HEK293 (cell line): ENCODE measurements at regions not wholly inside any gene's neighbourhood (a gene's known extent, or its start where the extent isn't known, plus 50 kb on each side); places are given as distances from the start of the nearest gene placed in this dataset.

Experiments used
- AEBP2 ChIP-seq: fragments of 450-650 bp; formaldehyde crosslinking; IDR thresholded peaks from 2 replicates; pipeline ENCODE4 v1.5.1; 2016; ENCODE audit warnings: missing biosample characterization, missing genetic modification characterization, borderline replicate concordance
- FEZF1 ChIP-seq: fragments of 450-650 bp; formaldehyde crosslinking; IDR thresholded peaks from 2 replicates; pipeline ENCODE4 v1.5.1; 2016; ENCODE audit warnings: missing biosample characterization, missing genetic modification characterization
- GLI4 ChIP-seq: fragments of 450-650 bp; formaldehyde crosslinking; IDR thresholded peaks from 2 replicates; pipeline ENCODE4 v1.5.1; 2016; ENCODE audit warnings: missing biosample characterization, missing genetic modification characterization
- GLIS1 ChIP-seq: fragments of 450-650 bp; formaldehyde crosslinking; IDR thresholded peaks from 2 replicates; pipeline ENCODE4 v1.5.1; 2016; ENCODE audit warnings: missing biosample characterization, missing genetic modification characterization
- GLIS2 ChIP-seq: fragments of 450-650 bp; formaldehyde crosslinking; IDR thresholded peaks from 2 replicates; pipeline ENCODE4 v1.5.1; 2016; ENCODE audit warnings: missing biosample characterization, missing genetic modification characterization
- HIC1 ChIP-seq: fragments of 450-650 bp; formaldehyde crosslinking; IDR thresholded peaks from 2 replicates; pipeline ENCODE4 v1.5.1; 2016; ENCODE audit warnings: missing biosample characterization, missing genetic modification characterization
- HOXC10 ChIP-seq: sonication (generic); formaldehyde crosslinking; IDR thresholded peaks from 2 replicates; pipeline ENCODE4 v1.8.1; 2023; ENCODE audit warnings: mild to moderate bottlenecking, missing genetic modification reagents
- OSR2 ChIP-seq: fragments of 450-650 bp; formaldehyde crosslinking; IDR thresholded peaks from 2 replicates; pipeline ENCODE4 v1.5.1; 2016; ENCODE audit warnings: missing biosample characterization, missing genetic modification characterization
- RBAK ChIP-seq: fragments of 450-650 bp; formaldehyde crosslinking; IDR thresholded peaks from 2 replicates; pipeline ENCODE4 v1.5.1; 2016; ENCODE audit warnings: missing biosample characterization, missing genetic modification characterization
- REST ChIP-seq: fragments of 450-650 bp; formaldehyde crosslinking; IDR thresholded peaks from 2 replicates; pipeline ENCODE4 v1.5.1; 2016; ENCODE audit warnings: missing biosample characterization, missing genetic modification characterization
- TRIM28 ChIP-seq: IDR thresholded peaks from 2 replicates; pipeline ENCODE4 v1.6.1; 2011; ENCODE audit warnings: low read length, control low read depth, borderline replicate concordance
- ZBTB1 ChIP-seq: fragments of 450-650 bp; formaldehyde crosslinking; IDR thresholded peaks from 2 replicates; pipeline ENCODE4 v1.5.1; 2016; ENCODE audit warnings: missing biosample characterization, missing genetic modification characterization
- ZBTB20 ChIP-seq: fragments of 450-650 bp; formaldehyde crosslinking; IDR thresholded peaks from 2 replicates; pipeline ENCODE4 v1.5.1; 2016; ENCODE audit warnings: missing biosample characterization, missing genetic modification characterization
- ZBTB44 ChIP-seq: fragments of 450-650 bp; IDR thresholded peaks from 2 replicates; pipeline ENCODE4 v1.5.1; 2018; ENCODE audit warnings: missing biosample characterization, mild to moderate bottlenecking, missing genetic modification characterization
- ZFHX2 ChIP-seq: fragments of 450-650 bp; formaldehyde crosslinking; conservative IDR thresholded peaks from 2 replicates; pipeline ENCODE4 v1.5.1; 2016; ENCODE audit warnings: missing biosample characterization, missing genetic modification characterization
- ZNF16 ChIP-seq: fragments of 450-650 bp; formaldehyde crosslinking; IDR thresholded peaks from 2 replicates; pipeline ENCODE4 v1.5.1; 2016; ENCODE audit warnings: low read depth, missing biosample characterization, missing genetic modification characterization
- ZNF19 ChIP-seq: fragments of 450-650 bp; formaldehyde crosslinking; IDR thresholded peaks from 2 replicates; pipeline ENCODE4; 2016; ENCODE audit warnings: missing biosample characterization, missing genetic modification characterization, low read depth
- ZNF24 ChIP-seq: fragments of 450-650 bp; formaldehyde crosslinking; IDR thresholded peaks from 2 replicates; pipeline ENCODE4 v1.5.1; 2016; ENCODE audit warnings: missing biosample characterization, missing genetic modification characterization
- ZNF26 ChIP-seq: fragments of 450-650 bp; formaldehyde crosslinking; IDR thresholded peaks from 2 replicates; pipeline ENCODE4 v1.5.1; 2016; ENCODE audit warnings: missing biosample characterization, missing genetic modification characterization
- ZNF280C ChIP-seq: fragments of 450-650 bp; formaldehyde crosslinking; IDR thresholded peaks from 2 replicates; pipeline ENCODE4 v1.5.1; 2016; ENCODE audit warnings: missing biosample characterization, missing genetic modification characterization
- ZNF324 ChIP-seq: fragments of 450-650 bp; formaldehyde crosslinking; IDR thresholded peaks from 2 replicates; pipeline ENCODE4 v1.5.1; 2016; ENCODE audit warnings: missing biosample characterization, missing genetic modification characterization
- ZNF449 ChIP-seq: fragments of 450-650 bp; formaldehyde crosslinking; IDR thresholded peaks from 2 replicates; pipeline ENCODE4 v1.5.1; 2017; ENCODE audit warnings: missing biosample characterization, mild to moderate bottlenecking, missing genetic modification characterization, moderate library complexity
- ZNF571 ChIP-seq: fragments of 450-650 bp; formaldehyde crosslinking; IDR thresholded peaks from 2 replicates; pipeline ENCODE4 v1.5.0; 2017; ENCODE audit warnings: missing biosample characterization, missing genetic modification characterization
- ZNF654 ChIP-seq: fragments of 450-650 bp; formaldehyde crosslinking; IDR thresholded peaks from 2 replicates; pipeline ENCODE4 v1.5.1; 2016; ENCODE audit warnings: low read depth, missing biosample characterization, missing genetic modification characterization
- ZNF768 ChIP-seq: fragments of 450-650 bp; formaldehyde crosslinking; IDR thresholded peaks from 2 replicates; pipeline ENCODE4 v1.5.1; 2018; ENCODE audit warnings: missing biosample characterization, mild to moderate bottlenecking, missing genetic modification characterization

- TF ChIP-seq AEBP2, result no peak
- no peak for TF ChIP-seq ZNF19 (tag by site-specific recombination)
- TF ChIP-seq HOXC10 (CRISPR knock-in tag), result no peak
- TF ChIP-seq ZNF324 (tag by site-specific recombination), result peak; percentile 33; the same call in 1 of the 2 replicates
- no peak for TF ChIP-seq GLI4 (tag by site-specific recombination)
- TF ChIP-seq ZBTB1 (tag by site-specific recombination), result no peak
- TF ChIP-seq ZNF280C (tag by site-specific recombination), result no peak
- no peak for TF ChIP-seq RBAK (tag by site-specific recombination)
- TF ChIP-seq TRIM28, result peak; percentile 99
- TF ChIP-seq ZNF654 (tag by site-specific recombination), result no peak
- peak; percentile 75 for TF ChIP-seq HIC1 (tag by site-specific recombination)
- peak; percentile 77 for TF ChIP-seq OSR2 (tag by site-specific recombination)
- no peak for TF ChIP-seq ZNF571 (tag by site-specific recombination)
- TF ChIP-seq ZNF449, result no peak
- TF ChIP-seq REST (tag by site-specific recombination), result no peak
- TF ChIP-seq ZFHX2 (tag by site-specific recombination), result peak; percentile 88
- TF ChIP-seq GLIS2 (tag by site-specific recombination), result no peak
- TF ChIP-seq ZNF768 (tag by site-specific recombination), result no peak
- TF ChIP-seq ZBTB44, result 0 out of 2 replicates have a peak, but pooled peaks have one; percentile 30
- no peak for TF ChIP-seq ZNF16 (tag by site-specific recombination)
- TF ChIP-seq ZBTB20 (tag by site-specific recombination), result no peak
- 0 out of 2 replicates have a peak, but pooled peaks have one; percentile 20 for TF ChIP-seq GLIS1 (tag by site-specific recombination)
- peak; percentile 97 for TF ChIP-seq FEZF1 (tag by site-specific recombination)
- TF ChIP-seq ZNF26 (tag by site-specific recombination), result no peak
- TF ChIP-seq ZNF24 (tag by site-specific recombination), result no peak
Measured at GRCh38 chr13:80132741-80133601, 208.0 kb downstream of the SPRY2 start (continued).
